SJCRH30 (cell line): ENCODE measurements at regions not wholly inside any gene's neighbourhood (a gene's known extent, or its start where the extent isn't known, plus 50 kb on each side); places are given as distances from the start of the nearest gene placed in this dataset.
"Not testable (repeated sequence)": the region's sequence is repeated elsewhere in the genome, so short reads cannot be mapped to it uniquely, and the experiment has no call there.

ENCODE experiments used
- DNase-seq, 2 experiments: peaks; one replicate each; pipeline ENCODE4 v3.0.0-alpha.2; 2015 to 2020
- H3K27ac ChIP-seq: fragments of 250-450 bp; sonication (Bioruptor Pico); 2 replicates; pipeline ENCODE4 v1.5.1; 2020; ENCODE audit warnings: mild to moderate bottlenecking, moderate library complexity
- H3K27me3 ChIP-seq: fragments of 250-450 bp; sonication (Bioruptor Pico); 2 replicates; pipeline ENCODE4 v1.5.1; 2020; ENCODE audit warnings: mild to moderate bottlenecking, moderate library complexity
- H3K36me3 ChIP-seq: fragments of 250-450 bp; sonication (Bioruptor Pico); 2 replicates; pipeline ENCODE4 v1.5.1; 2020; ENCODE audit warnings: mild to moderate bottlenecking, moderate library complexity
- H3K4me1 ChIP-seq: fragments of 250-450 bp; sonication (Bioruptor Pico); 2 replicates; pipeline ENCODE4 v1.5.1; 2020; ENCODE audit warnings: mild to moderate bottlenecking, moderate library complexity
- H3K4me3 ChIP-seq: fragments of 250-450 bp; sonication (Bioruptor Pico); 2 replicates; pipeline ENCODE4 v1.5.1; 2020; ENCODE audit warnings: mild to moderate bottlenecking, moderate library complexity
- H3K9me3 ChIP-seq: fragments of 250-450 bp; sonication (Bioruptor Pico); replicated peaks from 2 replicates; pipeline ENCODE4 v1.5.1; 2020; ENCODE audit warnings: mild to moderate bottlenecking, moderate library complexity

DNA sequence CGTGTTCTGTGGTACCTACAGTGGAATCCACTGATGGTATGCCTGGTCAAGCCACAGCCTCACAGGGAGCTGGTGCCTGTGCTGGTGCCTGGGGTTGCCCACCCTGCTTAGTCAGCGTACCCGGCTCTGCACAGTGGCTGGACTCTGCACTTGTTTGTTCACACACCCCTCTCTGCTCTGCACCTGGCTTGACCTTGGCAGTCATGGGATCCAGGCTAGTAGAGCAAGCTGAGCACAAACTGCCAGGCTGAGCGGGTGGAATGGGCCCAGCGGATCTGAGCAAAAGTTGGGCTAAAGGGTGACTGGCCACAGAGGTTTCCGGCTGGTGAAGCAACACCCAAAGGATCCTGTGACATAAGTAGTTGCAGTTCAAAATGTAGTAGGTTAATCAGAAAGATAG is 163.5 kb downstream of the CDH19 start:
- Histone ChIP-seq H3K9me3 (0 out of 2 replicates have a peak, but pooled peaks cover 2% of the 10 kb centered on the region), H3K36me3 (no peaks in the 10 kb centered on the region), H3K27ac (no peak overlapping the region), H3K27me3 (no peaks in the 10 kb centered on the region), H3K4me1 (peaks cover 7% of the 10 kb centered on the region), H3K4me3 (no peak overlapping the region)
- no peak for DNase-seq

DNA sequence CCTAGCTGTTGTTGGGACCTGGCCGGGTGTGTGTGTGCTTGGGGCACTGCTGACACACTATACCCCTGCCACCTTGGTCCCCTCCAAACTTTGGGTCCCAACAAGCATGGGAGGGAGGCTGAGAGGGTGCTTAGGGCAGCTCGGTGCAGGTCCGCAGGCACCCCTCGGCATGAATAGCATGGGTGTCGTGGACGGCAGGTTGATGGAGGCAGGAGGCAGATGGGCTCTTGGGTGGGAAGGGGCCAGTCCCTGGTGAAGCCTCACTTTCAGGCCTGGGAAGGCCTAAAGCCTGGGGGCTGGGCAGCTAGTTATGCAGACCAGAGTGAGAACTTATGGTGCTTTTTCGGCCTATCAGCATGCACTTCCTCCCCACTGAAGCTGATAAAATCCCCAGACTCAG is 164.2 kb downstream of the CDH19 start:
- no peaks in the 10 kb centered on the region for H3K27me3 ChIP-seq
- no peak overlapping the region for H3K4me3 ChIP-seq
- H3K4me1 ChIP-seq = peaks cover 7% of the 10 kb centered on the region
- H3K36me3 ChIP-seq = no peaks in the 10 kb centered on the region
- H3K9me3 ChIP-seq = 0 out of 2 replicates have a peak, but pooled peaks cover 2% of the 10 kb centered on the region
- DNase-seq = no peak
- H3K27ac ChIP-seq = no peak overlapping the region

DNA sequence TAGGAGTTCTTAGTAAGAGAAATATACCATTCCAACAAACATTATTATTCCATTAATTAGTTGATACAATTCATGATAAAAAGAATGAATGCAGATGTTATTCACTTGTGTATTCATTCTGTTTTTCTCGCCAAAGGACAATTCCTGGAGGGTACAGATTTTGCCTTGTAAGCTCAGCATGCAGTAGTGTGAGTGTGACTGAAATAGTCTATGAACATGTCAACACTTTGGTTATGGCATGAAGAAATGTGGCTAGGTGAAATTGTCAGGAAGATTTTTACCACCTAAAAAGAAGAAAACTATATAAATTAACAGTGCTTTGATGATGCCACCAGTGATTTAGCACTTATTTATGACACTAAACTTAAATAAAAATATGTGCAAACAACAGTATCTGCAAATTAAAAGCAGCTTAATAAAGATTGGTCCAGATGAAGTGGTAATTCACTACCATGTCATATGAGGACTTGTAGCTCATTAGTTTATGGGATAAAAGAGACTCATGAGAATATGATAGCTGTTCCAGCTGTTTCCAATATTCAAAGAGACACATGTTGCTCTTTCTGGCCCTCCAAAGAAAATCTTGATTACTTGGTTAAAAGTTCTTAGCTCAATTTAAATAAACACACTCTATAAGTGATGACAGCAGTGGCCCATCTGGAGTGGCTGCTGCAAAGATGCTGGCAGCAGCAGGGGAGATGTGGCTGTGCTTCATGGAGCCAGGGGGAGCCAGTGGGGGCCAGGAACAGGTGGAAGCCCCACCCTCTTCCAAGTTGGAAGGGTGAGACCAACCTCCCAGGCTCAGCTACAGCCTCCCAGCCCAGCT is 165.0 kb downstream of the CDH19 start:
- no peaks in the 10 kb centered on the region for H3K36me3 ChIP-seq
- no peak overlapping the region for H3K27ac ChIP-seq
- no peak overlapping the region for H3K4me3 ChIP-seq
- H3K4me1 ChIP-seq = peaks cover 7% of the 10 kb centered on the region
- H3K27me3 ChIP-seq = no peaks in the 10 kb centered on the region
- peak; percentile 71 to 77 for DNase-seq
- 0 out of 2 replicates have a peak, but pooled peaks cover 2% of the 10 kb centered on the region for H3K9me3 ChIP-seq

DNA sequence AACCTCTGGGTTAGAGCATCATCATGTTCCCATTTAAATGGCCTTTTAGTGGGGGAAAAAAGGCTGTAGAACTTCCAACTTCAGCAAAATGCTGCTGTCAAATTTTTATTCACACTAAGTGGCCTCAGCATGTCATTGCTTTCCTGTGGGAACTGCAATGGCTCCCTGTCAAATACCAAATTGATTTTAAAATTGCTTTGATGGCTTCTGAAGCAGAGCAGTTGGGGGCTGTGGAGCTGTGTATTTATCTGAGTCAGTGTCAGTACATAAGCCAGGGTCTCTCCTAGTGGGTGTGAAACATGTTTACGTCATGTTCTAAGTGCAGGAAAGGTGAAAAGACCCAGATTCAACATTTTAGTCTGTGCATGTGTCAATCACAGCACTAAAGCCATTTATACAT is 171.3 kb downstream of the CDH19 start:
- H3K27me3 ChIP-seq = no peaks in the 10 kb centered on the region
- no peak overlapping the region for H3K4me3 ChIP-seq
- no peak overlapping the region for H3K27ac ChIP-seq
- 0 out of 2 replicates have a peak, but pooled peaks cover 2% of the 10 kb centered on the region for H3K9me3 ChIP-seq
- DNase-seq = no peak
- no peaks in the 10 kb centered on the region for H3K36me3 ChIP-seq
- H3K4me1 ChIP-seq = no peaks in the 10 kb centered on the region

DNA sequence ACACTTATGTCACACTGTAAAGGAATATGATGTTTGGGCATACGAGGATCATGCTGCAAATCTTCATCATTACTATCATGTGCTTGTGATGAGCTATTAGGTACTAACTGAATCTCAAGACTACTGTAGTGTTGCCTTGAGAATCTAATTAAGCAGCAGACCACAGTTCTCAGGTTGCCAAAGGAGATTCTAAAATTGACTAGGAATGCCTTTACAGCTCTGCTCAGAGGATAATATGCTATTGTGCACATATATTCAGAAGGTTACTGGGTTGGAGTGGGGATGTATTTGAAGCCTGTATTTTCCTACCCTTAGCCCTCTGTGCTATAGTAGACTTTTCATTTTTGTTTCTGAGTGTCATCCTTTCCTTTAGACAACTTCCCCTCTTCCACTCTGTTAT is 175.1 kb downstream of the CDH19 start:
- DNase-seq = no peak
- H3K4me3 ChIP-seq = no peak overlapping the region
- no peak overlapping the region for H3K27ac ChIP-seq
- no peaks in the 10 kb centered on the region for H3K27me3 ChIP-seq
- no peaks in the 10 kb centered on the region for H3K4me1 ChIP-seq
- H3K36me3 ChIP-seq = no peaks in the 10 kb centered on the region
- H3K9me3 ChIP-seq = no peaks in the 10 kb centered on the region

DNA sequence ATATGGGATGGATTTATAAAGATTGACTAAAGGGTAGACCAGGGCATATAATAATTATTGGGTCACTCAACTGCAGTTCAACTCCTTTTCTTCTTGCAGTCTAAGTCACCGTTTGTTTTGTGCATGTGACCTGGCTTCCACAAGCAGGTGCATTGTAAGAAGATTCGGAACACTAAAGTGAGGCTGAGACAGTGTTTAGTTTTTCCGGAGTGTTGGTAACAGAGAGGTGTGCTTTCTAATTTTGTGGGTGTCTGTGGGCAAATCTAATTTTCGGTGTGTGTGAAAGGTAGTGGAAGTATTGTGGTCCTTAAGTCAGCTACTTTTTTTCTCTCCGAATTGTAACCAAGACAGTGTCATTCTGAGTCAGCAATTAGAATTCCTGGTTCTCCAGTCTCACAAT is 184.5 kb downstream of the CDH19 start:
- no peak overlapping the region for H3K4me3 ChIP-seq
- no peak overlapping the region for H3K27ac ChIP-seq
- H3K9me3 ChIP-seq = no peaks in the 10 kb centered on the region
- no peaks in the 10 kb centered on the region for H3K27me3 ChIP-seq
- H3K36me3 ChIP-seq = no peaks in the 10 kb centered on the region
- no peaks in the 10 kb centered on the region for H3K4me1 ChIP-seq
- no peak for DNase-seq

DNA sequence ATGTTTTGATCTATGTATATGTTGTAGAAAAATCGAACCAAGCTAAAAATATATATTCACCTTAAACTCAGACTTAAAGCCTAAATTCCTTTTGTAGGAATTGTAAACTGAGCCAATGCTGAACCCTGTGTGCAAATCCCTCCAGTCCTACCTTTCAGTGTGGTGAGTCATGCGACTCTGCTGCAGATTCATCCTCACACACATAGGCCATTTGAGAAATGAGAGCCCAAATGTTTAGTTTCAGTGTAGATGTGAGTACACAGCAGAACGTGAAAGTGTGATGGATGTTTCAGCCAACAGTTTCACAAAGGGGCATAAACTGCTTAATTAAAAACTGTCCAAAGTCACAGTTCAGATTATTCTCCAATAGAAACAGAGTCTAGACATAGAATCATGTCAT is 193.2 kb downstream of the CDH19 start:
- H3K4me1 ChIP-seq = no peaks in the 10 kb centered on the region
- no peaks in the 10 kb centered on the region for H3K36me3 ChIP-seq
- no peaks in the 10 kb centered on the region for H3K27me3 ChIP-seq
- H3K9me3 ChIP-seq = no peaks in the 10 kb centered on the region
- H3K4me3 ChIP-seq = no peak overlapping the region
- no peak overlapping the region for H3K27ac ChIP-seq
- no peak for DNase-seq

DNA sequence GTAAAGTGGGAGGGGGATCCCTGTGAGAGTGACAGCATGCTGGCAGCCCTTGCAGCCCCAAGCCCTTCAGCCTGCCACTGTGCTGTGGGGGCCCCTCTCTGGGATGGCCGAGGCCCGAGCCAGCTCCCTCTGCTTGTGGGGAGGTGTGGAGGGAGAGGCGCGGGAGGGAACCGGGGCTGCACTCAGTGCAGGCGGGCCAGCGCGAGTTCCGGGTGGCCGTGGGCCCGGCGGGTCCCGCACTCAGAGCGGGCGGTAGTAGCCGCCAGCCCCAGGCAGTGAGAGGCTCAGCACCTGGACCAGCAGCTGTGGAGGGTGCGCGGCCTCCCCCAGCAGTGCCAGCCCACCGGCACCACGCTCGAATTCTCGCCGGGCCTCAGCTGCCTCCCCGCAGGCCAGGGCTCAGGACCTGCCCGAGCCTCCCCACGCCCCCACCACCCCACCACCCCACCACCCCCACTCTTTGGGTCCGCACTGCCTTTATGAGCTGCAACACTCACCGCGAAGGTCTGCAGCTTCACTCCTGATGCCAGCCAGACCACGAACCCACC is 208.1 kb downstream of the CDH19 start:
- Histone ChIP-seq H3K36me3 (no peaks in the 10 kb centered on the region), H3K4me1 (no peaks in the 10 kb centered on the region), H3K4me3 (no peak overlapping the region), H3K27ac (no peak overlapping the region), H3K9me3 (no peaks in the 10 kb centered on the region), H3K27me3 (no peaks in the 10 kb centered on the region)
- DNase-seq = no peak

DNA sequence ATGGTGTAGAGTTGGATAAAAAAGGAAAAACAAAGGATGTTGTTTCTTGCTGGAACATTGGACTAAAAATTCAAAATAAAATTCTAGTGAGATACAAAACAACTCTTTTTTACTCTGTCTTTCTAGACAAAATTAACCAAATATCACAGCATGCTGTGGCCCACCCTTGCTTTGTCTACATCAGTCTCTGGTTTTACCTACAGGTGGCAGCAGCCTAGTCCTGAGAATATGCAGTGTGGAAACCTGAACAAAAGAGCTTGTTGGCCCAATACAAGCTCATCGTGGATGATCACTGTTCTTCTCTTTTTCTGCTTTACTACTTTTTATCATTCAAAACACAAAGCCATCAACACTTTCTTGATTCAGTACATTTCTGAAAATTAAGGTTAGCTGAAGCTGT is 210.4 kb downstream of the CDH19 start:
- no peaks in the 10 kb centered on the region for H3K36me3 ChIP-seq
- no peak for DNase-seq
- H3K4me1 ChIP-seq = no peaks in the 10 kb centered on the region
- H3K4me3 ChIP-seq = no peak overlapping the region
- H3K9me3 ChIP-seq = no peaks in the 10 kb centered on the region
- no peaks in the 10 kb centered on the region for H3K27me3 ChIP-seq
- no peak overlapping the region for H3K27ac ChIP-seq

DNA sequence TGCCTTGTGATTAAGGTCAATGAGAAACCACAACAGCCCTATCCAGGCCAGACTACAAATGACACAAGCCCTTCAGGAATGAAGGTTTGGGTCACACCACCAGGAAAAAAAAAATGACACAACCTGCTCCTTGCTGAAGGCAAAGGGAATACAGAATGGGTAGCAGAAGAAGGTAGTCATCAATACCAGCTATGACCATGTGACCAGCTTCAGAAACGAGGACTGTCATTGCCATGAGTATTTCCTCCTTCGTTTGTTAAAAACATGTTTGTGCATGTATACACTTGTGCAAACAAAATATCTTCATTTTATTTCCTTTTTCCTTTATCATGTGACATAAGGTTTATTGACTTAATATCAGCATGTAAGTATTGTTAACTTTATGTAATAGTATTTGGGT is 226.6 kb downstream of the CDH19 start:
- no peak for DNase-seq
- Histone ChIP-seq H3K4me1 (no peaks in the 10 kb centered on the region), H3K9me3 (no peaks in the 10 kb centered on the region), H3K27me3 (no peaks in the 10 kb centered on the region), H3K36me3 (no peaks in the 10 kb centered on the region), H3K4me3 (no peak overlapping the region), H3K27ac (no peak overlapping the region)

DNA sequence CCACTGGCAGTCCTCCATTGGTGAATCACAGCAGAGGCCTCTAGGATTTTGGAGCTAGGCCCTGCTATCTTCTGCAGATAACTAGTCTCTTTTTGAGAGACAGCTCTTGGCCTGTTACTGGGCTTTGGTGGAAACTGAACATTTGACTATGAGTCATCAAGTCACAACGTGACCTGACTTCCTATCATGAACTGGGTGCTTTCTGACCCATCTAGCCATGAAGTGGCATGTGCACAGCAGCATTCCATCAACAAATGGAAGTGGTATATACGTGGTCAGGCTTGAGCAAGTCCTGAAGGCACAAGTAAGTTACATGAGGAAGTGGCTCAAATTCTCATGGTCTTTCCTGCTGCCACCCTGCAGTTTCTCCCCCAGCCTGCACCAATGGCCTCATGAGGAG is 228.5 kb downstream of the CDH19 start:
- not testable (repeated sequence) for H3K27me3 ChIP-seq, DNase-seq, H3K4me1 ChIP-seq, H3K36me3 ChIP-seq, H3K27ac ChIP-seq, H3K9me3 ChIP-seq, H3K4me3 ChIP-seq

DNA sequence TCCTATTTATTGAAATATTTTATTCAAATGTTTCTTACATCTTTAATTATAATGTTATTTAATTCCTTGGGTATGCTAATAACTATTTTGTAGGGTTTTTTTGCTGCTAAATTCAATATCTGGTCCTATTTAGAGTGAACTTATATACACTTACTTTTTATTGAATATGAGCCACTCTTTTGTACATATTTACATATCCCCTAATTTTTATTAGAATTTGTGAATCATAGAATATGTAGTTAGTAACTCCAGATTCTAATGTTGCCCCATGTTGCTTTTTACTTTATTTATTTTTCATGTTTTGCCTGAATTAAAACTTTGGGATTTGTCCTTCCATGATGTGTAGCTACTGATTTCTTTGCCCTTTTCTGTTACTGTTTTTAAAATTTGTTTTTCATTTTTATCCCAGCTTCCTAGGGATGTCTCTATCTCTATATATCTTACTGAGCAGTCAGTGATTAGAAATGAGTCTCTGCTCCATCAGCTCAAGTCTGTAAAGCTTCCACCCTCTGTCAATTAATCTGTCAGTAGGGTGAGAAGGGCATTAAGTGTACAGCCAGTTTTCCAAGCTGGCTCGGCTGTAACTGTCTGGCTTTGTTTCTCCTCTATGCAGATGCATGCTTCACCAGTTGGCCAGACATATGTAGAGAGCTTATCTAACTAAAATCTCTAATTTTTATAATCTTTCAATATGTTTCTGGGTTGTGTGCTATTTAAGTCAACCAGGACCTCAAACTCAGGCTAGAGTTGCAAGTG is 256.9 kb downstream of the CDH19 start:
- no peak for DNase-seq
- Histone ChIP-seq H3K36me3 (no peaks in the 10 kb centered on the region), H3K4me1 (no peaks in the 10 kb centered on the region), H3K9me3 (no peaks in the 10 kb centered on the region), H3K27ac (no peak overlapping the region), H3K4me3 (no peak overlapping the region), H3K27me3 (no peaks in the 10 kb centered on the region)

DNA sequence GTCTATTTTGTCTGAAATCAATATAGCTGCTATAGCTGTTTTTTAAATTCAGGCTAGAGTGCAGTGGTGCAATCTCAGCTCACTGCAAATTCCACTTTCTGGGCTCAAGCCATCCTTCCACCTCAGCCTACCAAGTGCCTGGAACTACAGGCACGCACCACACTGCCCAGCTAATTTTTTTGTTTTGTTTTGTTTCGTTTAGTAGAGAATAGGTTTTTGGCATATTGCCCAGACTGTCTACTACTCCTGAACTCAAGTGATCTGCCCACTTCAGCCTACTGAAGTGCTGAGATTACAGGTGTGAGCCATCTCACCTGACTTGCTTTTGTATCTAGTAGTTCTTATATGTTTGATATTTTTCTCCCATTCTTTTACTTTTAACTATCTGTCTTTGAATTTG is 259.7 kb downstream of the CDH19 start:
- Histone ChIP-seq H3K36me3 (no peaks in the 10 kb centered on the region), H3K4me1 (no peaks in the 10 kb centered on the region), H3K9me3 (no peaks in the 10 kb centered on the region), H3K4me3 (no peak overlapping the region), H3K27ac (no peak overlapping the region), H3K27me3 (no peaks in the 10 kb centered on the region)
- peak in 1 of 2 experiments; percentile 9 for DNase-seq

DNA sequence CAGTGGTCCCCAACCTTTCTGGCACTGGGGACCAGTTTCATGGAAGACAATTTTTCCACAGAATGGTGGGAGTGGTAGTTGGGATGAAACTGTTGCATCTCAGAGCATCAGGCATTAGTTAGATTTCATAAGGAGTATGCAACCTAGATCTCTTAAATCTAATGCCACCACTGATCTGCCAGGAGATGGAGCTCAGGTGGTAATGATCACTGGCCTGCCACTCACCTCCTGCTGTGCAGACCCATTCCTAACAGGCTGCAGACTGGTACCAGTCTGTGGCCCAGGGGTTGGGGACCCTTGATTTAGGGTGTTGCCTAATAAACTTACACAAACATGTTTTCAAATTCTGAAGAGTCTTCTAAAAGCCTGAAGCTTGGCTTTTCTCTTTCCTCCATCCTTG is 261.3 kb downstream of the CDH19 start:
- Histone ChIP-seq H3K4me1 (no peaks in the 10 kb centered on the region), H3K36me3 (no peaks in the 10 kb centered on the region), H3K9me3 (no peaks in the 10 kb centered on the region), H3K27me3 (no peaks in the 10 kb centered on the region), H3K4me3 (no peak overlapping the region), H3K27ac (no peak overlapping the region)
- DNase-seq = no peak

DNA sequence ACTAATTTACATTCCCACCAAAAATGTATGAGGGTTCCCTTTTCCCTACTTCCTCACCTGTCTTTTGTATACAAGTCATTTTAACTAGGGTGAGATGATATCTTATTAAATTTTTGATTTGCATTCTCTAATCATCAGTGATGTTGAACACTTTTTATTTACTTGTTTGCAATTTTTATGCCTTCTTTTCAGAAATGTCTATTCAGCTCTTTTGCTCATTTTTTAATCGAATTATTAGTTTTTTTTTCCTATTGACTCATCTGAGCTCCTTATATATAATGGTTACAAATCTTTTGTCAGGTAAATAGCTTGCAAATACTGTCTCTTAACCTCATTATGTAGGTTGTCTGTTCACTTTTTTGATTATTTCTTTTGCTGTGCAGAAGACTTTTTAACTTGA is 269.4 kb downstream of the CDH19 start:
- Histone ChIP-seq H3K9me3 (no peaks in the 10 kb centered on the region), H3K27me3 (no peaks in the 10 kb centered on the region)
- DNase-seq = no peak

More for the DNA sequence above, 269.4 kb downstream of the CDH19 start:
- H3K36me3 ChIP-seq = no peaks in the 10 kb centered on the region
- no peaks in the 10 kb centered on the region for H3K4me1 ChIP-seq
- no peak overlapping the region for H3K4me3 ChIP-seq
- H3K27ac ChIP-seq = no peak overlapping the region
